Heart left ventricle (tissue), 13 donors: ENCODE measurements at regions not wholly inside any gene's neighbourhood (a gene's known extent, or its start where the extent isn't known, plus 50 kb on each side); places are given as distances from the start of the nearest gene placed in this dataset.

Experiments
- CTCF ChIP-seq, 12 donors: fragments of 200-600 bp; sonication (generic) in 4 of 12; IDR thresholded peaks; one replicate each; pipeline versions ENCODE4 v1.5.0 to v1.8.0; 2018 to 2022; ENCODE audit warnings: antibody characterized with exemption in 12 of 12, mild to moderate bottlenecking in 5 of 12
- POLR2A ChIP-seq, 2 donors: fragments of 450-650 bp; IDR thresholded peaks; one replicate each; pipeline ENCODE4 v1.6.1; 2017; ENCODE audit warnings: antibody characterized with exemption in 2 of 2, mild to moderate bottlenecking in 2 of 2, moderate library complexity in 2 of 2
- donor health status: ischemic (EF 13 %, LVEDD 7.1; RV severe dilation, severe dysfunction).
- donor health status: DM: no; HTN: yes; CAD: no.
- donor health status: DM: no; HTN: no; CAD: no.
- donor health status: ischemic (EF 25% LVEDD 6.9; RV normal size, moderate dysfunction).
- donor health status: ischemic (EF 25% LVEDD 5.7; RV mildly dilated, moderate dysfunction).
- donor health status: ischemic (EF 35%, LVEDD 5.7; RV mildly dilated, moderate dysfunction).
- donor health status: nonischemic (EF 11% LVEDD 7.7; RV severe dilation, severe dysfunction).
- donor health status: DM: yes; HTN: yes; CAD: no.
- donor health status: PGD.
- donor health status: ischemic (EF 29% LVEDD 5.4; RV normal size, mild dysfunction).
- donor health status: nonischemic (EF 23%, LVEDD 6.1; RV moderate dilation, normal function).

- TF ChIP-seq POLR2A (IDR thresholded peaks at IDR 0.05) (no peak), CTCF (IDR thresholded peaks at IDR 0.05) (no peak)
Measured at GRCh38 chr6:126608681-126609080, 268.8 kb downstream of the CENPW start.
